C4-2B (cell line): ENCODE measurements at regions not wholly inside any gene's neighbourhood (a gene's known extent, or its start where the extent isn't known, plus 50 kb on each side); places are given as distances from the start of the nearest gene placed in this dataset.

Experiments
- ZFX ChIP-seq: fragments of 450-650 bp; IDR thresholded peaks from 2 replicates; pipeline ENCODE4 v1.6.1; 2017
- TF ChIP-seq, protein P1 (sequence below): fragments of 450-650 bp; conservative IDR thresholded peaks from 2 replicates; pipeline ENCODE4 v1.5.1; 2017; ENCODE audit warnings: mild to moderate bottlenecking

DNA sequence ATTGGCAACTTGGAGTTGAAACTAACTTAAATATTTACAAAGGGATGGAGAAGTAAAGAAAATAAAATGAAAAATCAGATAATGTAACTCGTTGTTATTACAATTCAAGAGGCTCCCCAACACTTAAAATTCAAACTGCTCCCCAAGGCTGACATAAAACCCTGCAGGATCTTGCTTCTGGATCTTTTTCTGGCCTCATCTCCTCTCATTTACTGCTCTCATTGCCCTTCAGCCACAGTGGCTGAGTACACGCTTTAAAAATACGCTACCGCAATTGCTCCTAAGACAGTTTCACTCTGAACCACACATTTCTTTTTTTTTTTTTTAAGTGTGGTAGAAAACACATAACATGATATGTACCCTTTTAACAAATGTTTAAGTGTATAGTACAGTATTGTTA is 718.1 kb upstream of the ANO3 start:
- TF ChIP-seq, protein P1, sequence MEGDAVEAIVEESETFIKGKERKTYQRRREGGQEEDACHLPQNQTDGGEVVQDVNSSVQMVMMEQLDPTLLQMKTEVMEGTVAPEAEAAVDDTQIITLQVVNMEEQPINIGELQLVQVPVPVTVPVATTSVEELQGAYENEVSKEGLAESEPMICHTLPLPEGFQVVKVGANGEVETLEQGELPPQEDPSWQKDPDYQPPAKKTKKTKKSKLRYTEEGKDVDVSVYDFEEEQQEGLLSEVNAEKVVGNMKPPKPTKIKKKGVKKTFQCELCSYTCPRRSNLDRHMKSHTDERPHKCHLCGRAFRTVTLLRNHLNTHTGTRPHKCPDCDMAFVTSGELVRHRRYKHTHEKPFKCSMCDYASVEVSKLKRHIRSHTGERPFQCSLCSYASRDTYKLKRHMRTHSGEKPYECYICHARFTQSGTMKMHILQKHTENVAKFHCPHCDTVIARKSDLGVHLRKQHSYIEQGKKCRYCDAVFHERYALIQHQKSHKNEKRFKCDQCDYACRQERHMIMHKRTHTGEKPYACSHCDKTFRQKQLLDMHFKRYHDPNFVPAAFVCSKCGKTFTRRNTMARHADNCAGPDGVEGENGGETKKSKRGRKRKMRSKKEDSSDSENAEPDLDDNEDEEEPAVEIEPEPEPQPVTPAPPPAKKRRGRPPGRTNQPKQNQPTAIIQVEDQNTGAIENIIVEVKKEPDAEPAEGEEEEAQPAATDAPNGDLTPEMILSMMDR, result no peak
- TF ChIP-seq ZFX, result no peak
